ENCODE measurements at regions not wholly inside any gene's neighbourhood (a gene's known extent, or its start where the extent isn't known, plus 50 kb on each side); places are given as distances from the start of the nearest gene placed in this dataset.
A peak's percentile ranks its signal among the peaks of the same experiment; 100 is the strongest.

DNA sequence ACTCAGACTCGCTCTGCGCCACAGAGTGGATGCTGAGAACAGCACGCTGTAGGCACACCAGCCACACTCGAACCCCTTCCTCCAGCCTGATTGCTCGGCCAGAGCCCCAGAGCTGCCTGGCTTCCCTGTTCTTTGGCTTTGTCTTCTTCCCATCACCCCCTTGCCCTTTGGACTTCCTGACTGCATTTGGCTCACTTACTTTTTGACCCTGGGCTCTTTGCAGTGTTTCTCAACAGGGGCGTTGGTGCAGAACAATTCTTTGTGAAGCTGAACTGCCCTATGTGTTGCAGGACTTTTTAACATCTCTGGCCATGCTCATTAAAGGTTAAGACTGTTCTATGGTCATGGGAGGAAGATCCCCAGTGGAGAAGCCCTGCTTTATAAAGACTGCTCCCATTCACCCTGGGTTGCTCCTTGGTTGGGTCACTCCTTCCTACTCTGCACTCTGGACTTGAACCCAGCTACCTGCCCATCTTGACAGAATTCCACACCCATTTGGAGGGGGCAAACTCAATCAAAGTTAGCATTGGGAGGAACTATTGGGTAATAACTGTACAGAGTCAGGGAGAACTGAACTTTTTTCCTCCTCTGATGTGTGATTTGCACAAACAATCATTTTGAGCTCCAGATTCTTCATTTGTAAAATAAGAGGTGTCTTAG is 127.7 kb upstream of the PLEKHG7 start:
- no peak for DNase-seq

DNA sequence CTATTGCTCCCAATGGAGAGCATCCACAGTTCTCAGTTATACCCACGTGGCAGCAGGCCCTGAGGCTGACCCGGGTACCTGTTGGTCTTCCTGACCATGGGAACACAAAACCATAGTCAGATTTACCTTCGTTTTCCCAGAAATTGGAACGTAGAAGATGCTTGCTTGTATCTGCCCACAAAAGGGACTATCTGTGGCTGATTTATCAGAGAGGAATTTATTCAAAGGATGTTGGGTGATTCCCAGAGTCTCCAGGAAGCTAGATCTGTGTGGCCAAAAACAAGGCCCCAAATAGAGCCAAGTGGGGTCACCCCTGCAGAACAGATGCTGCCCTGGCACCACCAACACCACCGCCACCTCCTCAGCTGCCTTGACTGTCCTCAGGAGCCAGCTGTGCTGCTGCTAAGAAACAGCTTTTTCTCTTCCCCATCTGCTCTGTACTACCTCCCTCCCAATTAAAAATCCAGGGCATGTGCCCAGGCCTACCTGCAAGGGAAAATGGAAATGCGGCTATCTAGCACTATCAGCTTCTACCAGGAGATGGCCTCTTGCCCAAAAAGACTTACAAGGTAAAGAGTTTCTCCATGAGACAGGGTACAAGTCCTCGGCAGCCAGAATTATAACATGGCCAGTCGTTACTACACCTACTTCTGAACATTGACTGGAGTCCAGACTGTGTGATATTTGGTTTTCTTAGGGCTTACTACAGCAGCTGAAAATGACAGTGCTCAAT is 128.6 kb upstream of the PLEKHG7 start:
- DNase-seq: no peak

DNA sequence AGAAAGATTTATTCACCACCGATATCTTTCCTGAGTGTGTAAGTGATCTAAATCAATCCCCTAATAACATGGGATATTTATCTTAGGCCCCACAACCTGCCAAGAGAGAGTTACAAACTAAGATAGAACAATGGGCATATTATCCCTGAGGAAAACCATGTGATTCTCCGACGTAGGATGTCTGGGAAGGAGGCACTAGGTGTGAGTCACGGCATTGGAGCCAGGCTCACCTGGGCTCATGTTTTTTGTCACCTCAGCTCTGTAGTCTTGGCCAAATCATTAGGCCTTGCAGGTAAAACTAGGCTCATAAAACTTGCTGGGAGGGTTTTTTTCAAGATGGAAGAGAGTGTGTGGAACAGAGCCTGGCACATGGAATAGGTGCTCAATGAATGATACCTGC is 129.7 kb upstream of the PLEKHG7 start:
- DNase-seq: no peak

DNA sequence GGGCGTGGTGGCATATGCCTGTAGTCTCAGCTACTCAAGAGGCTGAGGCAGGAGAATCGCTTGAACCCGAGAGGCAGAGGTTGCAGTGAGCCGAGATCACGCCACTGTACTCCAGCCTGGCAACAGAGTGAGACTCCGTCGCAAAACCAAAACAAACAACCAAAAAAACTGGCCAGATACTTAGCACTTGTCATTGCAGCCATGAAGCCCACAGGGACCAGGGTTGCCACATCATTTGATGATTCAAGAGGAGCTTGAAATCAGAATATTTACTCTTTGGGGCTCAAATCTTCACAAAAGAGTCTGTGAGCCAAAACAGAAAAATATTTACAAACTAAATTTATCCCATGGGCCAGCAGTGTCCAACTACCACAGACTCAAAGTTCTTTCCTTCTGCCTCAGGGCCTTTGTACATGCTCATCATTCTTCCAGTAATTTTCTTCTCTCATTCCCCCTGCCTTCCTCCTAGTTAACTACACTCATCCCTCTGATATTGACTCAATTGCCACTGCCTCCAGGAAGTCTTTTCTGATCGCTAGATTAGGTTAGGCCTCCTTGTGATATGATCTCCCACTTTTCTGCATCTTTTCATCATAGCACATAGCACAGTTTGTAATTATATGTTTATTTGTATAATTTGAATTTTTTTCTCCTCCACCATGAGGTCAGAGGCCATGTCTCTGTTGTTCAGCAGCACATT is 130.8 kb upstream of the PLEKHG7 start:
- DNase-seq: no peak

DNA sequence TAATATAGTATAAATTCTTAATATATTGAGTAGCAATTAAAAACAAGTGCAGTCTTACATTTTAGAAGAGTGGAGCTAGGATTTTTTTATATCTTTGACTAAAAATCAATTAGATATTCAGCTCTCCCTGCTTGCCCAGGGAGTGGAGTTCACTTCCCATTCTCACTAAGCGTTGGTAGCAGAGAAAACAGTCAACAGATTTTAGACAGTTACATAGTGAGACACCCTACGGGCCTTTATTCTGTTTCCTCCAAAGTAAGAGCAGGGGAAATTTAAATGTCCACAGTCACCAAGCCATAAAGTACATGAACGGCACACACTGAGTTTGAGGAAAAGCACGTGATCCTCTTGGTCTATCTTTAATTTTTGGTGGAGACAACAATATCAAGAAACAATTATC is 131.6 kb upstream of the PLEKHG7 start:
- DNase-seq: no peak

DNA sequence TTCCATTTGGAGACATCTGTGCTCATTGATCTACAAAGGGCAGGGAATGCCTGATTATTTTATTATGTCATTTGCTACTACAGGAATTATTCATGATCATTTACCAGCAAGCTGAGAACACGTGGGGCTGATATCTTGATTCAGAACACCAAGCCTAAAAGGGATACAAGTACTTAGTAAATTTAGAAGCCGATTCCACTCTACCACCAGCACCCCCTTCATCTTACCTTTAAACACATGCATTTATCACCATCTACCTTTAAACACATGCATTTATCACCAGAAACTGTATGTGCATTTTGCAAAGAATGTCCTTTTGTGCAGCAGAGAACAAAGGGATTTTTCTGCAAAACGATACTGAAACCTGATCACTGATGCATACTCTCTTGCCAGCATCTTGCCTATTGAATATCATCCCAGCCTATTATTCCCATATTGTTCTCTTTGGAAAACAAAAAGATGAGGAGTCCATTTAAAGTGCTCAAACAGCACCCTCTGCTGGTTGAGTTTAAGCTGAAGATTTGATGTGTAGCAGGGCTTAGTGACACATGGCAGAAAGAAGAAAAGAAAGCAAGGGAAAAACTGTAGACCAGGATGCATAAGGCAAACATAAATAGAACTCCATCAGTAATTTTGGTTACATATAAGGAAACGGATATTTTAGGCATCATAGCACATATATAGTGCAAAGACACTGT is 132.6 kb upstream of the PLEKHG7 start:
- DNase-seq: peak; percentile 67

DNA sequence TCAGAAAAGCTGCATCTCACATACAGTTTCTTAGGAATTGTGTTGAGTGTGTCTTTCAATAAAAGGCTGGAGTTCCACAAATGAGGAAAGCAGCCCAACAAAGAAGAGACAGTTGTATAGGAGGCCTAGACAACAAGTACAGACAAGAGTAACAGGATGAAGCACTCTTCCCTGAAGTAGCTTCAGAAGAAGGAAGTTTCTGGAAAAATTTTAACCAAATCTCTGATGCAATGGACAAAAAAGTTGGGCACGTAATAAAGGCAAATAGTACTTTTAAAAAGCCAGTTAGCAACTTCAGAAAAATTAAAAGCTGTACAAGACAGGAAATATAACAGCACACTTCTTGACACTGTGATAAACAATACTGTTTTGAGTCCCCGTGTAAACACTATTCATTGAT is 134.1 kb upstream of the PLEKHG7 start:
- DNase-seq: no peak

DNA sequence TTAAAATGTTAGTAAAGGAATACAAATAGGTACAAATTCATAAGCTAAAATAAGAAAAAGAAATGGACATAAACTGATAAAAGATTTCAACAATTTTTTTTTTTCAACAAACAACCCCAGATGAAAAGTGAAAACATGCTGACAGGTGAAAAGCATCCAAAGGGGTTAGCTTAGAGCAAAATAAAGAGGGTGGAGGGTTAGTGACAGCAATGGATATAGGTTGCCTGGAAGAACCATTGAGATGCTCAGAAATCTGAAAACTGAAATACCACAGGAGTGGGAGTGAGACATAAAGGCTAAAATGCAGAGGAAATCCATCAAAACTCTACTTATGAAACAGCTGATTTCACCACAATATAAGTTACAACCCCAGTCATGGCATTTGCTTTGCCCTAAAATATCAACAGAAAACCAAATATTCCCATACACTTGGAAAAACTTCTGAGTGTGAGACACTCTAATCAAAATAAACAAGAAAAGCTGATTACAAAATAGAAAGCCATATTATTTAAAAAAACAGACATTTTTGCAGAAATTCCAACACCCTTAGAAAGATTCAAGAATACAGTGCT is 136.3 kb upstream of the PLEKHG7 start:
- DNase-seq: no peak

DNA sequence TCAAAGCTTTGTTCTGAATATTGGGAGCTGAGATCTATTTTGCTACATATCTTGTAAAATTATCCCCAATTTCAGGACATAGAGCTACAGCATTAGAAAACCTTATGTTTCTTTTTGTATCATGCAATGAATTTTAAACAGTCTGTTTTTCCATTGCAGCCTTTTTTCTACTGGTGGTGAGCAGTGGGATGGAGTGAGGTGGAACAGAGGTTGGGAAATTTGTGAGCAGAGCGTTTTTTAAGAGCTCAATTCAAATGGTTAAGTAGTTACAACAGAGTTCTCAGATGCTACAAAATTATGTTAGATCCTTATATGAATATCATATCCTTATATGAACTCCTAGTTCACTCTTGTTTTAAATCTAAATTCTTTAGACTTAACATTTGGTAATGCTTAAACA is 139.0 kb upstream of the PLEKHG7 start:
- DNase-seq: no peak

DNA sequence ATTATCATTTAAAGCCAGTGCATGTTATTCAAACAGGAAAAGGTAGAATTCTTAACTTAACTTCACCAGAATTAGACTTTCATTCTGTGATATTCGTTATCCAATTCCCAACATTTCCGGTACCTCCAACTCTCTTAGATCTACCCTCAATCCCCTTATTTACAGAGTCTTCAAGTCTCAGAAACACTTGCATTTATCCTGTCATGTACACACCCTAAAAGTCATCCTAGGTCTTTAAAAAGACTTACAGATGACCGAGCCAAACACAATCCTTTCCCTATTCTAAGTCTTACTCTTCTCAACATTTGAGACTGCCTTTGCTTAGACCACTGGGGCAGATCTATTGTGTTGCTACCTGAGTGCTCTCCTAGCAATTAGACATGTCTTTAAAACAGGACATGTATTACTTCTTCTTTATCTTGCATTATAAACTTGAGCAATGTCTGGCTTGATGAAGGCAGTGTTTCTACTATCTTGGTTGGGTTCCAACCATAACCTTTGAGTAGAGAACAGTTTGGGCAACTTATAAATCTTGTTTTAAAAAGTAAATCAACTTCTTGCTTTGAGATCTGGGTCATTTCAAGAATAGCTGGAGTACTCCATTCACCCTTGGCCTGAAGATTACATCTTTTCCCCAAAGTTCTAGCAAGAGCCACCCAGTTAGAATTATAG is 140.6 kb upstream of the PLEKHG7 start:
- DNase-seq: no peak

DNA sequence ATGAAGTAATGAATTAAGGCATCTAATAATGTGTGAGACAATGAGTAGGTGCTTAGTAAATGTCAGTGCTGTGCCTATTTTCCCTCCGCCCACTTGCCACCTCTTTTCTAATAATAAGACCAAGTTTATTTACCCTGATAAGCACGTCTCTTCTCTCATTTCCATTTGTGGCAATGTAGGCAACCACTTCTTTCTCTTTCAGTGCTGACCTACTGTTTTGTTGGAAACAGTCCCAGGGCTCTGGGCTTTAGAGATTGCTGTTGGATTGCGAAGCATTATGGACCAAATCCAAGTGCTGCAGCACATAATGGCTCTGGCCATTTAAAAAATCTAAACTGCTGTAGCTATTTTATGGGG is 141.3 kb upstream of the PLEKHG7 start:
- no peak for DNase-seq

DNA sequence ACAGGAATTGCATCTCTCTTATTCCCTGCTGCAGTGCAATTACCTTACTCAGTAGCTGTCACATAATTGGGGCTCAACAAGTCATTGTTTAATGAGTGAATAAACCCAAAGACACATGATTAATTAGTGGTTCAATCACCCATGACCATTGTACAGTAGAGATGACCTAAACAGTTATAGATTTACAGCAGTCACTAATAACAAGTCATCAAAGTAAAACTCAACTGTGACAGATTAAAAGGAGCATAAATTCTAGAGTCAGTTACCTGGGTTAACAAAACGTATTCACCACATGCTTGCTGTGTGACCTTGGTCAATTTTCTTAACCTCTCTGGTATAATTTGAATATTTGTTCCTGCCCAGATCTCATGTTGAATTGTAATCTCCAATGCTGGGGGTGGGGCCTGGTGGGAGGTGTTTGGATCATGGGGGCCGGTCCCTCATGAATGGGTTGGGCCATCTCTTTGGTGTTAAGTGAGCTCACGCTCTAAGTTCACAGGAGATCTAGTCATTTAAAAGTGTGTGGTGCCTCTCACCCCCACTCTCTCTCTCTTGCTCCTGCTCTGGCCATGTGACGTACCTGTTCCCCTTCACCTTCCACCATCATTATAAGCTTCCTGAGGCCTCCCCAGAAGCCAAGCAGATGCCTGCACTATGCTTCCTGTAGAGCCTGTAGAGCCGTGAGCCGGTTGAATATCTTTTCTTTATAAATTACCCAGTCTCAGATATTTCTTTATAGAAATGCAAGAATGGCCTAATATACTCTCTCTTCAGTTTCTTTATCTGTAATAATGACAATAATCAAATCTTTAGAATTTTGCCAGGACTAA is 141.9 kb upstream of the PLEKHG7 start:
- no peak for DNase-seq

DNA sequence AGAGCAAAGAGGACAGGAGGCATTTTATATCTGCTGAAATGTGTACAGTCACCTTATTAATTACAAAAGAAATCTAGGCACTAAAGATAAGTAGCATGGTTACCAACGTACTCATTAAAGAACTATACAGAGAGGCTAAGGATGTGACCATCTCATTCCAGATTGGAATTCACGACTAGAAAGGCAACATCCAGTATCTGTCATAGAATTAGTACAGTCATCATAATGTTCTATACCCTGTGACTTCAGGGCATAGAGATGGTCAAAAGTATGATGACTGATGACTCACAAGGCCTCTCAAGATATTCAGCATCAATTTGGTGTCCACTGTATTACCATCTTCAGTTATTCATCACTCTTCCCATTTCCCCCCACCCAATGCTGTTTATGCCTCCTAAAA is 144.0 kb upstream of the PLEKHG7 start:
- no peak for DNase-seq

DNA sequence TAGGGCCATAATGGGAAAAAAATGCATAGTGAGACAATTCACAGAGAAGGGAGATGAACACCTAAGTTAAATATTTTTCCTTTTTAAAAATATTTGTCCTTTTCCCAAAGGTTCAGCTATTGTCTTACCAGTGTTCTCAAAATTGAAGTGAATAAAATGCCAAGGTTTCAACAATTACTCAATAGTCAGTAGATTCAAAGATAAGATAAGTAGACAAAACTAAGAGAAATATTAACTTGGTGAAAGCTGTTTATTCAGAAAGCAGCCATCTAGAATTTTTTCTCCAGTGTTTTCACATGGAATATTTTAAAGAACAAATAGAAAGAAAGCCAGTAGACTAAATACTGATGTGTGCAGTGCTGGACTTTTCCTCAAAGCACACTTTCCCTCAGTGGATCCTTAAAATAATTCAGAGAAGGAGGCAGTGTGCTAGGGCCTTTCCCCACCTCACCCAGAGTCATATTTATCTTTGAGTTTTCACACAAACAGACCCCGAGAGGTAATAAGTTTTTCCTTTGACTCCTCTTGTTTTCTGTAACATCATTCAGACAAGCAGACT is 144.5 kb upstream of the PLEKHG7 start:
- DNase-seq: no peak

DNA sequence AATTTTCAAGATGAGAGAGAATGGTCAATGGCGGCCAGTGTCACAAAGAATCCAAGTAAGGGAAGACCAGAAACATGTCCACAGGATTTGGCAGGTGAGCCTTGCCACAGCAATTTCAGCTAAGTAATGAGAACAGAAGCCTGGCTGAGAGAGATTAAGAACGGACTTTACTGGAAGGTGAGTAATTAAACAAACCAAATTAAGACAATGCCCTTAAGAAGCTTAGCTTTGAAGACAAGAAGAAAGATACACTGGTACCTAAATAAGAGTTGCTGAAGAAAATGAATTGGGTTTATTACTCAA is 145.4 kb upstream of the PLEKHG7 start:
- no peak for DNase-seq

DNA sequence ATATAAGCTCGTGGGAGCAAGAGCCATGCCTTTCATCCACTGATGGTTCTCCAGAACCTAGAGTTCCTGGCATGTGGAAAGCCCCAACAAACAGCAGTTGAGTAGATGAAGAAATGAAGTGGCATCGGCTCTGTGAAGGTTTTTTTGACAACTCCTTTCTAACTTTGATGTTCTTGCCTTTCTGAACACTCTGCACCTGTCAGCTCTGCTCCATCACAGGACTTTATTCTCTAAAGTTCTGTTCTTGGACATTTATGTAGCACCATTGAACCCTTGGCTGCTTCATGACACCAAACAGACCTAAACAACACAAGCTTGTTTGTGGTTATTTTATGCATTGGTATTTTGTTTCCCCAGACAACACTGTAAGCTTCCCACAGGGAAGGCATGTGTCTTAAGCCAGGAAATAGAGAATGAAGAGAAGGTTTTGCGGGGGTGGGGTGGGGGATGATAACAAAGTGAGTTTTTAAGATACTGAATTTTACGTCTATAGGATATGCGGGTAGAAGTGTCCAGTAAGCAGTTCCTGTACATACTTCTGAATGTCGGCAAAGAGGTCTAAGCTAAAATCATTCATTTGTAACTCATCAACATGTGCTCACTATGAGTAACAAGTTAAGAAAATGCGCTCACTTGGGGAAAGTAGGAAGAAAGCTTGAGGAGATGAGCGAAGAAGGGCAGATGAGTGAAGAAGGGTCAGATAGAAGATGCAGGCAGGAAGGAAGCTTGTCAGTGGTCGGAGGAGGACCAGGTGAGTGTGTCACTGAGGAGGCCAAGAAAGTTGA is 146.0 kb upstream of the PLEKHG7 start:
- no peak for DNase-seq

DNA sequence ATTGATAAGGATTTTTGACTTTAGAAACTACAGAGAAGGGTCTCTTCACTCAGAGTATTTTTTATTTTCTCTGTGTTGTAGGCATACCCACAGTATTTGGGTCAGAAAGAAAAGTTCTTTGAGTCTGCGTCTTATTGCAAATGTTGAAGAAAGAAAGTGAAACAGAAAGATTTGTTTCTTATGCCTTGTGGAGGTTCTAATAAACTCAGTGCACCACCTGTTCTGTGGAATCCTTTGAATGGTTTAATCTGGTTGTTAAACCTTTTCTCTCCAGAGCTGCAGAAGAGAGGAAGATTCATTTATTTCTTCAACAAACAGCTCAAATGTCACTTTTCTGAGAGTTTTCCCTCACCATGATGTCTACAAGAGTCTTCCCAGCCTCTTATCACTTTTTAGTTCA is 146.6 kb upstream of the PLEKHG7 start:
- no peak for DNase-seq

DNA sequence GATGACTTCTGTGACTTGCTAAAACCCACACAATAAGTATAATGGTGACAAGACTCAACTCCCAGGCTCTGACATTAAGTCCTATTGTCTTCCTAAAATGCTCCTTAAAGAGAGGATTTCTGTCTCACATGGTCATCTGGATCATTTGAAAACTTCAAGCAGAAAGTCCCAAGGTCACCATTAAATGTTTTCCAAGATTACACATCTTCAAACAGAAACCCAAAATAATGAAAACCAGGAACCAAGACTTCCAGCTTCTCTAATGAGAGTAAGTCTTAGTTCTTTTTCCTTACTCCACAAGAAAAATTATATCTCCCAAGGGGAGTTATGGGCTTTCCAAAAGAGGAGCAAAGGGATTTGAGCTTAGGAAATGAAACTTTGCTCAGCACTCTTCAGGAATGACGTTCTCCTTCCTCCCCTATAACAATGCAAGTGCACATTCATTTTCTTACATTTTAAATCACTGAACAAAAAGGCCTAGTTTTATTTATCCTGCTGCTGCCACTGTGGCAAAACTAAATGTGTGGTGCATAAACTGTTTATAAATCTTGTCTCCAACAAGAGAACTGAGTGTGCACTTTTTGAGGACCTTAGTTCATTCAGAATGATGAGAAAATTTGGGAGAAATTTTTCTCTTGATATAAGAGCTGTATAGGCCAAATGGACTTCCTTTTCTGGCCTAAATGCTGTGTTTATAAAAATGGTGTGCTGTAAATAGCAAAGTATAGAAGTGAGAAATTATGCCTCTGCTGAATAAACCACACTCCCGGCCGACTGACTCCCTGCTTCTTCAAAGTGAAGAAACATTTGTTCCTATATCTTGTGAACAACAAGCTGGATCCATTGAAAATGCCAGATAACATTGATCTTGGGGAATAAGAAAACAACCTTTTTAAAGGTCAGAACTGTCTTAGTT is 148.4 kb upstream of the PLEKHG7 start:
- DNase-seq: no peak

DNA sequence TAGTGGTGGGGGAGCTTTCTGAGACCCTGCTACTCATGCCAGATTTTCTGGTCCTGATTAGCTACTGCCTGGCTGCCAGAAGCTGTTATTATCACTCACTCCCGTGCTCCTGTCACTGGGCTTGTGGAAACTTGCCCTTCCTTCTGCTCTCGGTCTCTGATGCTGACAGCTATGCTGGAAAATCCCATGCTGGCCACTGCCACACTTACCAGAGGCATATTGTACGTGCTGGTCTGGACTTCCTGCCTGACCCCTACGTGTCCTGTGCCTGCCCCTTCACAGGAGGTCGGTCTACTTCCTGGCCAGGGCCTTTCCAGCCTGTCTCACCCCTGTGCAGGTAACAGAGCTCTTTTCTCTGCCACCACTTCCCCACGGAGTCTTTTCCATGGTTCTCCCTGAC is 149.4 kb upstream of the PLEKHG7 start:
- DNase-seq: no peak

Data from activated CD4-positive, alpha-beta T cell treated with anti-CD3 and anti-CD28 coated beads, Interleukin-2, Interleukin-6, amounts not matched to agents 100 ng/mL and 50 ng/mL, durations not matched to agents 16 hours and 8 hours (primary cell).